Effector CD4-positive, alpha-beta T cell (primary cell): ENCODE measurements at regions not wholly inside any gene's neighbourhood (a gene's known extent, or its start where the extent isn't known, plus 50 kb on each side); places are given as distances from the start of the nearest gene placed in this dataset.
"Not testable (repeated sequence)": the region's sequence is repeated elsewhere in the genome, so short reads cannot be mapped to it uniquely, and the experiment has no call there.

Experiments
- DNase-seq: peaks from one replicate; pipeline ENCODE4 v3.0.0-alpha.2; 2020

- DNase-seq, result no peak
These were observed 1249.4 kb upstream of the IGFBP7 start for GRCh38 chr4:58359590-58359989.

GRCh38 chr4:58357947-58358346 lies 1247.8 kb upstream of the IGFBP7 start:
- no peak for DNase-seq

GRCh38 chr4:58325070-58325469 lies 1214.9 kb upstream of the IGFBP7 start:
- no peak for DNase-seq

GRCh38 chr4:58313444-58313843 lies 1203.3 kb upstream of the IGFBP7 start:
- no peak for DNase-seq

- no peak for DNase-seq
These were observed 1193.3 kb upstream of the IGFBP7 start for GRCh38 chr4:58303456-58303855.

GRCh38 chr4:58301376-58301999 lies 1191.3 kb upstream of the IGFBP7 start:
- DNase-seq, result no peak

GRCh38 chr4:58286335-58286734 lies 1176.2 kb upstream of the IGFBP7 start:
- no peak for DNase-seq

GRCh38 chr4:58280928-58281327 lies 1170.7 kb upstream of the IGFBP7 start:
- DNase-seq, result not testable (repeated sequence)

- no peak for DNase-seq
These were observed 1165.7 kb upstream of the IGFBP7 start for GRCh38 chr4:58275856-58276255.

GRCh38 chr4:58274553-58274952 lies 1164.4 kb upstream of the IGFBP7 start:
- DNase-seq, result no peak

GRCh38 chr4:58272311-58272710 lies 1162.1 kb upstream of the IGFBP7 start:
- no peak for DNase-seq

- no peak for DNase-seq
These were observed 1155.5 kb upstream of the IGFBP7 start for GRCh38 chr4:58265734-58266133.

- DNase-seq, result no peak
These were observed 1151.3 kb upstream of the IGFBP7 start for GRCh38 chr4:58261526-58261925.

GRCh38 chr4:58254291-58254690 lies 1144.1 kb upstream of the IGFBP7 start:
- no peak for DNase-seq

GRCh38 chr4:58252656-58253055 lies 1142.5 kb upstream of the IGFBP7 start:
- DNase-seq, result no peak

- no peak for DNase-seq
These were observed 1137.6 kb upstream of the IGFBP7 start for GRCh38 chr4:58247792-58248191.

- no peak for DNase-seq
These were observed 1115.3 kb upstream of the IGFBP7 start for GRCh38 chr4:58225460-58225859.

GRCh38 chr4:58219179-58219578 lies 1109.0 kb upstream of the IGFBP7 start:
- no peak for DNase-seq

- DNase-seq, result no peak
These were observed 1106.3 kb upstream of the IGFBP7 start for GRCh38 chr4:58216461-58216860.

- no peak for DNase-seq
These were observed 1104.2 kb upstream of the IGFBP7 start for GRCh38 chr4:58214376-58214775.

- no peak for DNase-seq
These were observed 1099.4 kb upstream of the IGFBP7 start for GRCh38 chr4:58209551-58209950.

- no peak for DNase-seq
These were observed 1098.8 kb upstream of the IGFBP7 start for GRCh38 chr4:58209001-58209400.

GRCh38 chr4:58205446-58206235 lies 1095.5 kb upstream of the IGFBP7 start:
- no peak for DNase-seq

GRCh38 chr4:58192217-58192616 lies 1082.0 kb upstream of the IGFBP7 start:
- DNase-seq, result no peak

- no peak for DNase-seq
These were observed 1080.9 kb upstream of the IGFBP7 start for GRCh38 chr4:58191109-58191508.
